HepG2 (cell line): ENCODE measurements at regions not wholly inside any gene's neighbourhood (a gene's known extent, or its start where the extent isn't known, plus 50 kb on each side); places are given as distances from the start of the nearest gene placed in this dataset.

ENCODE experiments used
- E2F5 ChIP-seq: sonication (generic); formaldehyde crosslinking; conservative IDR thresholded peaks from 2 replicates; pipeline ENCODE4 v1.4.0; 2020; ENCODE audit warnings: missing genetic modification reagents
- SOX6 ChIP-seq, 2 experiments: fragments of 450-650 bp in 1 of 2; sonication (generic) in 1 of 2; formaldehyde crosslinking in 1 of 2; IDR thresholded peaks; 2 replicates each; pipeline versions ENCODE4 v1.4.0 to v1.6.1; 2017 to 2020; ENCODE audit warnings: antibody characterized with exemption in 1 of 2, mild to moderate bottlenecking in 1 of 2, missing genetic modification reagents in 1 of 2
- TCF7 ChIP-seq: sonication (generic); IDR thresholded peaks from 2 replicates; pipeline ENCODE4 v1.6.1; 2016; ENCODE audit warnings: antibody characterized with exemption, low read depth
- ZNF619 ChIP-seq: sonication (generic); formaldehyde crosslinking; IDR thresholded peaks from 2 replicates; pipeline ENCODE4 v1.4.0; 2020; ENCODE audit warnings: mild to moderate bottlenecking, missing genetic modification reagents
- TF ChIP-seq, protein P1 (sequence below): sonication (generic); formaldehyde crosslinking; IDR thresholded peaks from 2 replicates; pipeline ENCODE4 v1.4.0; 2020; ENCODE audit warnings: missing genetic modification reagents, borderline replicate concordance
- TF ChIP-seq, protein P2 (sequence below): fragments of 450-650 bp; IDR thresholded peaks from 2 replicates; pipeline ENCODE4 v1.6.1; 2017; ENCODE audit warnings: mild to moderate bottlenecking

- TF ChIP-seq, protein P1, sequence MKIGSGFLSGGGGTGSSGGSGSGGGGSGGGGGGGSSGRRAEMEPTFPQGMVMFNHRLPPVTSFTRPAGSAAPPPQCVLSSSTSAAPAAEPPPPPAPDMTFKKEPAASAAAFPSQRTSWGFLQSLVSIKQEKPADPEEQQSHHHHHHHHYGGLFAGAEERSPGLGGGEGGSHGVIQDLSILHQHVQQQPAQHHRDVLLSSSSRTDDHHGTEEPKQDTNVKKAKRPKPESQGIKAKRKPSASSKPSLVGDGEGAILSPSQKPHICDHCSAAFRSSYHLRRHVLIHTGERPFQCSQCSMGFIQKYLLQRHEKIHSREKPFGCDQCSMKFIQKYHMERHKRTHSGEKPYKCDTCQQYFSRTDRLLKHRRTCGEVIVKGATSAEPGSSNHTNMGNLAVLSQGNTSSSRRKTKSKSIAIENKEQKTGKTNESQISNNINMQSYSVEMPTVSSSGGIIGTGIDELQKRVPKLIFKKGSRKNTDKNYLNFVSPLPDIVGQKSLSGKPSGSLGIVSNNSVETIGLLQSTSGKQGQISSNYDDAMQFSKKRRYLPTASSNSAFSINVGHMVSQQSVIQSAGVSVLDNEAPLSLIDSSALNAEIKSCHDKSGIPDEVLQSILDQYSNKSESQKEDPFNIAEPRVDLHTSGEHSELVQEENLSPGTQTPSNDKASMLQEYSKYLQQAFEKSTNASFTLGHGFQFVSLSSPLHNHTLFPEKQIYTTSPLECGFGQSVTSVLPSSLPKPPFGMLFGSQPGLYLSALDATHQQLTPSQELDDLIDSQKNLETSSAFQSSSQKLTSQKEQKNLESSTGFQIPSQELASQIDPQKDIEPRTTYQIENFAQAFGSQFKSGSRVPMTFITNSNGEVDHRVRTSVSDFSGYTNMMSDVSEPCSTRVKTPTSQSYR (CRISPR knock-in tag) = no peak
- TF ChIP-seq TCF7 = peak; percentile 25; the same call in 1 of the 2 replicates
- TF ChIP-seq, protein P2, sequence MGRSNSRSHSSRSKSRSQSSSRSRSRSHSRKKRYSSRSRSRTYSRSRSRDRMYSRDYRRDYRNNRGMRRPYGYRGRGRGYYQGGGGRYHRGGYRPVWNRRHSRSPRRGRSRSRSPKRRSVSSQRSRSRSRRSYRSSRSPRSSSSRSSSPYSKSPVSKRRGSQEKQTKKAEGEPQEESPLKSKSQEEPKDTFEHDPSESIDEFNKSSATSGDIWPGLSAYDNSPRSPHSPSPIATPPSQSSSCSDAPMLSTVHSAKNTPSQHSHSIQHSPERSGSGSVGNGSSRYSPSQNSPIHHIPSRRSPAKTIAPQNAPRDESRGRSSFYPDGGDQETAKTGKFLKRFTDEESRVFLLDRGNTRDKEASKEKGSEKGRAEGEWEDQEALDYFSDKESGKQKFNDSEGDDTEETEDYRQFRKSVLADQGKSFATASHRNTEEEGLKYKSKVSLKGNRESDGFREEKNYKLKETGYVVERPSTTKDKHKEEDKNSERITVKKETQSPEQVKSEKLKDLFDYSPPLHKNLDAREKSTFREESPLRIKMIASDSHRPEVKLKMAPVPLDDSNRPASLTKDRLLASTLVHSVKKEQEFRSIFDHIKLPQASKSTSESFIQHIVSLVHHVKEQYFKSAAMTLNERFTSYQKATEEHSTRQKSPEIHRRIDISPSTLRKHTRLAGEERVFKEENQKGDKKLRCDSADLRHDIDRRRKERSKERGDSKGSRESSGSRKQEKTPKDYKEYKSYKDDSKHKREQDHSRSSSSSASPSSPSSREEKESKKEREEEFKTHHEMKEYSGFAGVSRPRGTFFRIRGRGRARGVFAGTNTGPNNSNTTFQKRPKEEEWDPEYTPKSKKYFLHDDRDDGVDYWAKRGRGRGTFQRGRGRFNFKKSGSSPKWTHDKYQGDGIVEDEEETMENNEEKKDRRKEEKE = no peak
- no peak for TF ChIP-seq SOX6 (IDR thresholded peaks at IDR 0.05)
- TF ChIP-seq SOX6 (CRISPR knock-in tag; IDR thresholded peaks at IDR 0.05) = peak; percentile 50; the same call in 1 of the 2 replicates
- no peak for TF ChIP-seq ZNF619 (CRISPR knock-in tag)
- TF ChIP-seq E2F5 = no peak
Measured at GRCh38 chr1:98458511-98459485, 202.7 kb upstream of the SNX7 start (continued).
